ENCODE measurements at regions not wholly inside any gene's neighbourhood (a gene's known extent, or its start where the extent isn't known, plus 50 kb on each side); places are given as distances from the start of the nearest gene placed in this dataset.

DNA sequence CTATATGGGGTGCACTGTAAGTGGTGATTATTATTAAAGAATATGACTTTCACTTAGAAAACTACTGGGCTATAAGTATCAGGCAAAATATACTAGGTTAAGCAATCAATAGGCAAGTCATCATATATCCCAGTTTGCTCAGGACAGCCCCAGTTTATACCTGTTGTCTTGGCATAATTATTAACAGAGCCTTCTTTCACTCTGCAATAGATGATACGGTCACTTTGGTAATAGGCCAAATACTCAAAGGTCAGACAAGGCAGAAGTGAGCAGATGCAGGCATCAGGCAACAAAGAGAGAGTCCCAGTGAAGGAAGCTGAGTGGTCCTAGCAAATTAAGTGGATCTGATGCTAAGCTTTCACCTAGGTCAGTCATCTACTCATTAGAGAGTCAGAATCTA lies 599.9 kb downstream of the LMO4 start:
- H3K36me3 ChIP-seq (ENCODE audit: insufficient read depth, low read length) = no peaks in the 10 kb centered on the region
- H3K27ac ChIP-seq (ENCODE audit: low read depth, low read length) = no peak overlapping the region
- H3K4me1 ChIP-seq (ENCODE audit: control insufficient read depth, insufficient read depth, low read length, unreplicated experiment) = no peaks in the 10 kb centered on the region
- H2AFZ ChIP-seq (ENCODE audit: low read length, unreplicated experiment) = no peak overlapping the region
- no peak overlapping the region for H3K4me3 ChIP-seq (ENCODE audit: low read depth, low read length)
- H3K79me2 ChIP-seq (ENCODE audit: control insufficient read depth, insufficient read depth, low read length, unreplicated experiment) = no peaks in the 10 kb centered on the region
- no peaks in the 10 kb centered on the region for H3K27me3 ChIP-seq (ENCODE audit: insufficient read depth, low read length)

DNA sequence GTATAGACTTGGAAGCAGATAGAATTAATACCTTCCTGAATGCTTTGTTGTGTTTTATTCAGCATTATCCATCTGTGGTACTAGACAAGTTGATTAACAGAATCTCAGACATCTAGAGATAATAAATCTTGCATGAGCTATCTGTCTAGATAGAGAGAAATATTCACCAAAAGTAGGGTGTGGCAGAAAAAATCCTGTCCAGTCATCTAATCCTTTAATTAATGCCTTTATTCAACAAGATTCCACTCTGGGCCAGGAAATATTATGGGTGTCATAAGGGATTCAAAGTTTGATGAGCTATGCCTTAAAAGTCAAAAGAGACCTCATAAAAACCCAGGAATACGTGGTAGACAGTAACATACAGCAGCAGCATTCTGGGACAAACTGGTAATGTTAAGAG lies 601.2 kb downstream of the LMO4 start:
- no peaks in the 10 kb centered on the region for H3K4me1 ChIP-seq (ENCODE audit: control insufficient read depth, insufficient read depth, low read length, unreplicated experiment)
- no peaks in the 10 kb centered on the region for H3K36me3 ChIP-seq (ENCODE audit: insufficient read depth, low read length)
- H3K79me2 ChIP-seq (ENCODE audit: control insufficient read depth, insufficient read depth, low read length, unreplicated experiment) = no peaks in the 10 kb centered on the region
- no peaks in the 10 kb centered on the region for H3K27me3 ChIP-seq (ENCODE audit: insufficient read depth, low read length)
- H3K27ac ChIP-seq (ENCODE audit: low read depth, low read length) = no peak overlapping the region
- H2AFZ ChIP-seq (ENCODE audit: low read length, unreplicated experiment) = no peak overlapping the region
- no peak overlapping the region for H3K4me3 ChIP-seq (ENCODE audit: low read depth, low read length)

DNA sequence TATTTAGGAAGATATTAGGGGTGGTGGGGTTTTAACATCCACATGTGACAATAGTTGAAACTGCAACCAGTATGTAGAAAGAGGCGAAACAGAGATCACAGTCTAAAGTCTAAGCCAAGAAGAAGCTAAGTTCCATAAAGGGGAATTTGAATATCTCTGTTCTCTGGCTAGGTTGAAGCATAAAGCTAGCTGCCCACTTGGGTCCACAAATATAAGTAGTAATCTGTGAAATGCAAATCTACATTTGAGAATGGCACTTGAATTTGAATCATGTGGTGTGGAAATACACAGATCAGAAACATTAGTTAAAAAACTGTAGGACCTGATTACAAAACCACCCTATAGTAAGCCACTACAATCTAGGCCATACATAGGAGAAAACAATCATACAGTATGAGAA lies 602.1 kb downstream of the LMO4 start:
- no peak overlapping the region for H3K4me3 ChIP-seq (ENCODE audit: low read depth, low read length)

DNA sequence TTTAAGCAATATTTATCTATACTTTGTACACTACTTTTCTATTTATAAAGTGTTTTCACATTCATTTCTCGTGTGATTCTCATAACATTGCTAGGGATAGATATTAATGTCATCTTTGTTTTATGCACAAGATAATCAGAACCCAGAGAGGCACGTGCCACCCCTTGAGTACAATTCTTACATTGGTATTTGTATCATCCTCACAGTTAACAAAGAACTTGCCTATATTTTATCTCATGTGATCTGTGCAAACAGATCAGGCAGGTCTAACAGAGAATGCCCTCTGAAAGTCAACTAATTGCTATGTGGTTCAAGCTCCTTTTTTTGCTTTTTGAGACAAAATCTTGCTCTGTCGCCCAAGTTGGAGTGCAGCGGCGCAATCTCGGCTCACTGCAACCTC lies 604.5 kb downstream of the LMO4 start:
- Histone ChIP-seq H2AFZ (ENCODE audit: low read length, unreplicated experiment) (no peak overlapping the region), H3K27ac (ENCODE audit: low read depth, low read length) (no peak overlapping the region), H3K79me2 (ENCODE audit: control insufficient read depth, insufficient read depth, low read length, unreplicated experiment) (no peaks in the 10 kb centered on the region), H3K36me3 (ENCODE audit: insufficient read depth, low read length) (no peaks in the 10 kb centered on the region), H3K4me1 (ENCODE audit: control insufficient read depth, insufficient read depth, low read length, unreplicated experiment) (no peaks in the 10 kb centered on the region), H3K4me3 (ENCODE audit: low read depth, low read length) (no peak overlapping the region), H3K27me3 (ENCODE audit: insufficient read depth, low read length) (no peaks in the 10 kb centered on the region)

More for the DNA sequence above, 602.1 kb downstream of the LMO4 start:
- Histone ChIP-seq H3K79me2 (ENCODE audit: control insufficient read depth, insufficient read depth, low read length, unreplicated experiment) (no peaks in the 10 kb centered on the region), H3K36me3 (ENCODE audit: insufficient read depth, low read length) (no peaks in the 10 kb centered on the region), H3K27ac (ENCODE audit: low read depth, low read length) (no peak overlapping the region), H2AFZ (ENCODE audit: low read length, unreplicated experiment) (no peak overlapping the region), H3K4me1 (ENCODE audit: control insufficient read depth, insufficient read depth, low read length, unreplicated experiment) (no peaks in the 10 kb centered on the region), H3K27me3 (ENCODE audit: insufficient read depth, low read length) (no peaks in the 10 kb centered on the region)

DNA sequence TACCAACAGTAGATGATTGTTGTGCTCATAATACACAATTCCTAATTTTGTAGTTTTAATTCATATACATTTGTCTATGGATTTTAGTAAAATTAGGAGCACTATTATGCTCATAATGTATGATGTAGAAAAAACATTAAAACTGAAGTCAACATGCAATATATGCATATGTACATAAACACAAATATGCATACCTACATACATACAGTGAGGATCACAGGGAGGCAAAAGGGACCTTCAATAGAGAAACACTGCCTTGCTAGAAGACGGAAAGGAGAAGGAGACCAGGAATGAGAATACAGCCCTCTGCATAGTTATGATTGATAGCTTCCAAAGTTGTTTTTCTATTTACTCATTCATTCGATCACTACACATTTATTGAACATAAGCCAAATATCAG lies 606.5 kb downstream of the LMO4 start:
- Histone ChIP-seq H3K27me3 (ENCODE audit: insufficient read depth, low read length) (no peaks in the 10 kb centered on the region), H3K79me2 (ENCODE audit: control insufficient read depth, insufficient read depth, low read length, unreplicated experiment) (no peaks in the 10 kb centered on the region), H3K4me3 (ENCODE audit: low read depth, low read length) (no peak overlapping the region), H3K27ac (ENCODE audit: low read depth, low read length) (no peak overlapping the region), H2AFZ (ENCODE audit: low read length, unreplicated experiment) (no peak overlapping the region), H3K36me3 (ENCODE audit: insufficient read depth, low read length) (no peaks in the 10 kb centered on the region), H3K4me1 (ENCODE audit: control insufficient read depth, insufficient read depth, low read length, unreplicated experiment) (no peaks in the 10 kb centered on the region)

DNA sequence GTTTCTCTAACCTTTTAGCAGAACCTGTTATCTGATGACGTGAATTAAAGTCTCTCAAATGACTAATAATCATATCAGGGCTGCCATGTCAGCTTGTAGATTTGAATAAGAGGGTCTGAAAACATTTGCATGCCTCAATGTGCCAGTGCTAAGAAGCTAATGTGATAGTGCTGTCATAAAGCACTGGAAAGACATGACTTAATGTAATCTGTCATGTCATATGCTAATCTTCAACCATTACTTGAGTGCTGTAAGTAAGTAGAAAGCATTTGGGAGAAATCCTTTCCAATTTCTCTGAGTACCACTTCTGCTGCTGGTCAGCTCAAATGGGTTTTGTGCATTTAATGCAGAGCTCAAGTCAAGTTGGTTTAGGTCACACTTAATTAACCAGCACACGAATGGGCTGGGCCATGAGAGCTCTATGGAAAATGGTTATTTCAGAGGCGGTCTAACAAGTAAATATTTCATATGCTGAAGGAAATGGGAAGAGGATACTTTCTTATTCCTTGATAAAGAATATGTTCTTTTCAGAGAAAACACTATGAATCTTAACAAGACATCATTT lies 609.2 kb downstream of the LMO4 start:
- Histone ChIP-seq H3K27me3 (ENCODE audit: insufficient read depth, low read length) (no peaks in the 10 kb centered on the region), H3K27ac (ENCODE audit: low read depth, low read length) (no peak overlapping the region), H3K36me3 (ENCODE audit: insufficient read depth, low read length) (no peaks in the 10 kb centered on the region), H2AFZ (ENCODE audit: low read length, unreplicated experiment) (no peak overlapping the region), H3K4me1 (ENCODE audit: control insufficient read depth, insufficient read depth, low read length, unreplicated experiment) (no peaks in the 10 kb centered on the region), H3K4me3 (ENCODE audit: low read depth, low read length) (no peak overlapping the region), H3K79me2 (ENCODE audit: control insufficient read depth, insufficient read depth, low read length, unreplicated experiment) (no peaks in the 10 kb centered on the region)

DNA sequence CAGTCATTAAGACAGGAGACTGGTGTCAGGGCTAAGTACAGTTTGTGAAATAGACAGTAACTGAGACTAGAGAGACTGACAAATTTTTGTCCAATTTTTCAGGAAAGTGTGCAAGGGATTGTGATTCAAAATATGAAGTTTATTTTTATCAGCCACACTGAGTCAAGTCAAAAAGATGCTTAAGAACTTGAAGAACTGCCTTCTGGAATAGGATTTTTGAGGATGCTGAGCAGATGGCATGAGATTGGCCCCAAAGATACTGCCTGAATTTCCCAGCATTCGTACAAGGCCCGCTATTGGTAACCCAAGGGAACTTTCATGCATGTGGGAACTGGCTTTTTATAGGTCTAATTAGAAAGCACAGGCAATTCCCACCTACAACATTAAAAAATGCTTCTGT lies 610.0 kb downstream of the LMO4 start:
- Histone ChIP-seq H3K36me3 (ENCODE audit: insufficient read depth, low read length) (no peaks in the 10 kb centered on the region), H3K79me2 (ENCODE audit: control insufficient read depth, insufficient read depth, low read length, unreplicated experiment) (no peaks in the 10 kb centered on the region), H3K27ac (ENCODE audit: low read depth, low read length) (no peak overlapping the region), H2AFZ (ENCODE audit: low read length, unreplicated experiment) (no peak overlapping the region), H3K27me3 (ENCODE audit: insufficient read depth, low read length) (no peaks in the 10 kb centered on the region), H3K4me3 (ENCODE audit: low read depth, low read length) (no peak overlapping the region), H3K4me1 (ENCODE audit: control insufficient read depth, insufficient read depth, low read length, unreplicated experiment) (no peaks in the 10 kb centered on the region)

DNA sequence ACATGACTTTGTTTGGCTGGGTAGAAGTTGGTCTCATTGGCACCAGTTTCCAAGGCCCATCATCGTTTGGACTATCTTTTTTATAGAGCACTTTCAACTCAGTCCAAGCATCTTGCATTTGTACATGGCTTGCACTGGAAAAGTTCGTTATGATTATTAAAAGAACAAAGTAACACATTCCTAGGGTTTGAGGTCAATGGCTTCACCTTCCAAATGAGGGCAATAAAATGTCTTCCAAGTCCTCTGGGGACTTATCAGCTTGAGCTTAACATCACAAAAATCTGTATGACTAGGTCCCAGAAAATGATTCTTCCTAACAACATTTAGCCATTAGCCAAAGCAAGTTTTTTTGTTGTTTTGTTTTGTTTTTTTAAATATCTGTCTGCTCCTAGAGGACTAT lies 610.8 kb downstream of the LMO4 start:
- Histone ChIP-seq H3K27ac (ENCODE audit: low read depth, low read length) (no peak overlapping the region), H3K4me1 (ENCODE audit: control insufficient read depth, insufficient read depth, low read length, unreplicated experiment) (no peaks in the 10 kb centered on the region), H3K4me3 (ENCODE audit: low read depth, low read length) (no peak overlapping the region), H3K36me3 (ENCODE audit: insufficient read depth, low read length) (no peaks in the 10 kb centered on the region), H2AFZ (ENCODE audit: low read length, unreplicated experiment) (no peak overlapping the region), H3K79me2 (ENCODE audit: control insufficient read depth, insufficient read depth, low read length, unreplicated experiment) (no peaks in the 10 kb centered on the region), H3K27me3 (ENCODE audit: insufficient read depth, low read length) (no peaks in the 10 kb centered on the region)

DNA sequence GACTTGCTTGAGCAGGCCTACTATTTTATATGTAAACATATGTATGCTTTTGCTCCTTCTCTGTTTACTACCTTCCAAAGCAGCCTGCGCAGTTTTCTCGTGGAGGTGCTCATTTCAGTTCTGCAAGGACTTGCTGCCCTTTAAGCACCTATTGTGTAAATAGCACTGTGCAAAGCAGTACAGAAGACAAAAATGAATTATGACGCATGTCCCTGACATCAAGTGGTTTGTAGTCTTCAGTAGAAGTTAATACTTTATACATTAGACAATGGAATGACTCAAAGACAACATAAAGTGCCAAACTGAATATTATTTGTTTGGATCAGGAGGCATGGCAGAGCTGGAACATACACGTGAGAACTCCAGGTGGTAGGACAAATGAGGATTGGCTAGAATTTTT lies 611.7 kb downstream of the LMO4 start:
- Histone ChIP-seq H3K4me1 (ENCODE audit: control insufficient read depth, insufficient read depth, low read length, unreplicated experiment) (no peaks in the 10 kb centered on the region), H2AFZ (ENCODE audit: low read length, unreplicated experiment) (no peak overlapping the region), H3K4me3 (ENCODE audit: low read depth, low read length) (no peak overlapping the region), H3K27me3 (ENCODE audit: insufficient read depth, low read length) (no peaks in the 10 kb centered on the region), H3K36me3 (ENCODE audit: insufficient read depth, low read length) (no peaks in the 10 kb centered on the region), H3K27ac (ENCODE audit: low read depth, low read length) (no peak overlapping the region), H3K79me2 (ENCODE audit: control insufficient read depth, insufficient read depth, low read length, unreplicated experiment) (no peaks in the 10 kb centered on the region)

DNA sequence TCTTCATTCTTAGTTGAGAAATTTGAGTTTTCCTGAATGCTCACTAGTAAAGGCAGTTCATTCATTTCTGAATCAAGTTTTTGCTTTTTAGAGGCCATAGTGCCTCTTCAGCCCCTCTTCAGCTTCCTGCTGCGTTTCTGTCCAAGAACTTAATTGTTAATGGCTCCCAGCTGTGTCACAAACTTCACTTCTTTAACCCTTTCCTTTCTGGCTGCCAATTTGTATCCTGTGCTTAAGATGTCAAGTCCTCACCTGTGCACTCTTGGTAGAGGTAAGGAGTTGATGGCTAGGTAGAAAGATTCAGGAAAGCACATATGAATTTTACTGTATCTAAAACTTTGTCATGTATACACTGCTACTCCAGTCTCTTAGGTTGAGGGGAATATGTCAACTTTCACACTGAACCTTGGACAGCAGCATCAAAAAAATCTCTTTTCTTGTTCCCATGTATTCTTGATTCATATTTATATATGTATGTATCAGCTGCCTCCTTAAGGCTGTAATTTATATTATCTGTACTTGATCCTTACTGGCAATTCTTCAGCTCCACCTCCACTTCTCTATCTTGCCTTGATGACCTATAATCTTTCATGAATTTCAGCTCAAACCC lies 612.8 kb downstream of the LMO4 start:
- no peaks in the 10 kb centered on the region for H3K36me3 ChIP-seq (ENCODE audit: insufficient read depth, low read length)
- H3K27ac ChIP-seq (ENCODE audit: low read depth, low read length) = no peak overlapping the region
- no peaks in the 10 kb centered on the region for H3K27me3 ChIP-seq (ENCODE audit: insufficient read depth, low read length)
- no peaks in the 10 kb centered on the region for H3K4me1 ChIP-seq (ENCODE audit: control insufficient read depth, insufficient read depth, low read length, unreplicated experiment)
- H3K79me2 ChIP-seq (ENCODE audit: control insufficient read depth, insufficient read depth, low read length, unreplicated experiment) = no peaks in the 10 kb centered on the region
- no peak overlapping the region for H2AFZ ChIP-seq (ENCODE audit: low read length, unreplicated experiment)
- no peak overlapping the region for H3K4me3 ChIP-seq (ENCODE audit: low read depth, low read length)

DNA sequence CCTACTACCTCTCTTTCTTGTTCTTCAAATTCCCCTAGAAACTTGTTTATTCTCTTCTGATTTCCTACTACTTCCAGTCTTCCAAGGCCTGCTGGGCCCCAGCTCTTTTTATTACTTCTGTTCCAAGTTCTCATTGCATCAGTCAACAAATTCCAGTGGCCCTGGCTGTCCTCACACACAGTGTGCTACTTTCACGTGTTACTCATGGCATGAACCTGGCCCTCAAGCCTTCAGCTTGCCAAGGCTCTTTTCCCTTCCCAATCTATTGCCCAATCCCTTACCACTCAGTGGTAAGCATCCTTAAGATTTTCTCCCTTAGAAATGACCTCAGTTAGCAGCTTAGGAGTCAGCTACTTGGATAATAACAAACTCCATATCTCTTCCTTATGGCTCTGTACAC lies 613.5 kb downstream of the LMO4 start:
- Histone ChIP-seq H3K79me2 (ENCODE audit: control insufficient read depth, insufficient read depth, low read length, unreplicated experiment) (no peaks in the 10 kb centered on the region), H3K4me1 (ENCODE audit: control insufficient read depth, insufficient read depth, low read length, unreplicated experiment) (no peaks in the 10 kb centered on the region), H3K27me3 (ENCODE audit: insufficient read depth, low read length) (no peaks in the 10 kb centered on the region), H3K36me3 (ENCODE audit: insufficient read depth, low read length) (no peaks in the 10 kb centered on the region), H2AFZ (ENCODE audit: low read length, unreplicated experiment) (no peak overlapping the region), H3K4me3 (ENCODE audit: low read depth, low read length) (no peak overlapping the region), H3K27ac (ENCODE audit: low read depth, low read length) (no peak overlapping the region)
